H1 (cell line): ENCODE measurements at regions not wholly inside any gene's neighbourhood (a gene's known extent, or its start where the extent isn't known, plus 50 kb on each side); places are given as distances from the start of the nearest gene placed in this dataset. TPM values are rescaled to one million over a fixed set of nuclear protein-coding genes. Genes with fewer than 3 reads are reported as not detected.

Experiments
- small RNA-seq: library from polyadenylated mRNA; stranded (forward); fragments of <200 nt; extraction: miRNeasy Mini kit (QIAGEN cat#:217004); gene quantifications from one replicate; pipeline ENCODE3, GENCODE V24; 2013; ENCODE audit not compliant: insufficient read depth

Small RNA genes in the stretch of these regions (small RNA-seq; reads per million reads assigned to genes)
- gene AL365222.1 (not detected), gene RNU6-261P (not detected), gene RNU6-84P (not detected)
